OCI-LY3 (cell line): ENCODE measurements at regions not wholly inside any gene's neighbourhood (a gene's known extent, or its start where the extent isn't known, plus 50 kb on each side); places are given as distances from the start of the nearest gene placed in this dataset.

Experiments used
- H2AFZ ChIP-seq: fragments of 200-600, 300-600 bp; shearing (Covaris generic); 2 replicates; pipeline ENCODE4 v1.6.0; 2014; ENCODE audit warnings: antibody characterized with exemption, low read depth, low read length
- H3K27ac ChIP-seq: fragments of 200-600, 300-600 bp; sonication (generic); 2 replicates; pipeline ENCODE4 v1.5.1; 2014; ENCODE audit warnings: mild to moderate bottlenecking, low read length, moderate library complexity, mixed read lengths
- H3K27me3 ChIP-seq: fragments of 200-600, 300-600 bp; sonication (generic); 2 replicates; pipeline ENCODE4 v1.6.1; 2014; ENCODE audit warnings: low read depth, low read length, mixed read lengths
- H3K36me3 ChIP-seq: fragments of 200-600, 300-600 bp; sonication (generic); replicated peaks from 2 replicates; pipeline ENCODE3; 2014; ENCODE audit warnings: low read depth, low read length, mixed read lengths
- H3K4me1 ChIP-seq: fragments of 300-600, 200-600 bp; sonication (generic); 2 replicates; pipeline ENCODE4 v1.6.1; 2014; ENCODE audit warnings: low read length, mixed read lengths
- H3K4me2 ChIP-seq: fragments of 200-600, 300-600 bp; sonication (generic); 2 replicates; pipeline ENCODE4 v1.6.1; 2014; ENCODE audit warnings: low read length, mixed read lengths
- H3K4me3 ChIP-seq: fragments of 300-600, 200-600 bp; sonication (generic); 2 replicates; pipeline ENCODE4 v1.5.1; 2014; ENCODE audit warnings: antibody characterized with exemption, mild to moderate bottlenecking, low read length, moderate library complexity
- H3K79me2 ChIP-seq: fragments of 300-600, 200-600 bp; shearing (Covaris generic); 2 replicates; pipeline ENCODE4 v1.6.1; 2014; ENCODE audit warnings: mild to moderate bottlenecking, low read length, mixed read lengths
- H3K9ac ChIP-seq: fragments of 300-600, 200-600 bp; shearing (Covaris generic); 2 replicates; pipeline ENCODE4 v1.6.0; 2014; ENCODE audit warnings: mild to moderate bottlenecking, low read length, moderate library complexity
- H3K9me3 ChIP-seq: fragments of 200-600, 300-600 bp; shearing (Covaris generic); 2 replicates; pipeline ENCODE4 v1.6.1; 2014; ENCODE audit warnings: low read length, mixed read lengths; ENCODE audit not compliant: insufficient read depth
- H4K20me1 ChIP-seq: fragments of 200-600, 300-600 bp; sonication (generic); 2 replicates; pipeline ENCODE4 v1.6.1; 2016; ENCODE audit warnings: low read length, mixed read lengths; ENCODE audit not compliant: insufficient read depth
- EZH2phosphoT487 ChIP-seq: fragments of 200-600 bp; shearing (Covaris generic); IDR thresholded peaks from 2 replicates; pipeline ENCODE4 v1.6.1; 2018; ENCODE audit warnings: antibody characterized with exemption, mixed run types, low read depth
- TF ChIP-seq, protein P1 (sequence below): fragments of 200-600, 300-600 bp; sonication (generic); IDR thresholded peaks from 2 replicates; pipeline ENCODE4 v1.5.1; 2014; ENCODE audit warnings: antibody characterized with exemption, low read length, low read depth

DNA sequence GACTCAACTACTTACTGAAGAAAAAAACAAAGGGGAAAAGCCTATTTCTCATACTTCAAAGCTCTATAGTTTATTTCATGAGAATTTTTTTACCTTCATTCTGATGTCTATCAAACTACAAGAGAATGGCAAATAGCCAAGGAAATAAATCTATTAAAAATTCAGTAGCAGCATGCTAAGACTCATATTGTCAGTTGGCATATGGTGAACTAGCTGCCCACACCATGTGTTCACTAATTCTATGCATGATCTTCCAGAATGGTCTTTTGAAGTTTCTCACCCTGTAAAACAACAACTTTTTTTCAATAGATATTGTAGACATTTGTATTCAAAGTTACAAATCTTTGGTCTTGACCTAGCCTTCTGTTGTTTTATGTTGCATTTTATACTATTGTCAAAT, 386.2 kb downstream of the RSL24D1 start:
- Histone ChIP-seq H3K9me3 (no peaks in the 10 kb centered on the region), H2AFZ (no peak overlapping the region), H3K4me3 (no peak overlapping the region), H3K4me1 (no peaks in the 10 kb centered on the region), H3K36me3 (no peaks in the 10 kb centered on the region), H3K79me2 (no peaks in the 10 kb centered on the region), H3K4me2 (no peak overlapping the region), H3K27ac (no peak overlapping the region), H3K9ac (no peak overlapping the region), H4K20me1 (no peaks in the 10 kb centered on the region), H3K27me3 (no peaks in the 10 kb centered on the region)
- TF ChIP-seq, protein P1, sequence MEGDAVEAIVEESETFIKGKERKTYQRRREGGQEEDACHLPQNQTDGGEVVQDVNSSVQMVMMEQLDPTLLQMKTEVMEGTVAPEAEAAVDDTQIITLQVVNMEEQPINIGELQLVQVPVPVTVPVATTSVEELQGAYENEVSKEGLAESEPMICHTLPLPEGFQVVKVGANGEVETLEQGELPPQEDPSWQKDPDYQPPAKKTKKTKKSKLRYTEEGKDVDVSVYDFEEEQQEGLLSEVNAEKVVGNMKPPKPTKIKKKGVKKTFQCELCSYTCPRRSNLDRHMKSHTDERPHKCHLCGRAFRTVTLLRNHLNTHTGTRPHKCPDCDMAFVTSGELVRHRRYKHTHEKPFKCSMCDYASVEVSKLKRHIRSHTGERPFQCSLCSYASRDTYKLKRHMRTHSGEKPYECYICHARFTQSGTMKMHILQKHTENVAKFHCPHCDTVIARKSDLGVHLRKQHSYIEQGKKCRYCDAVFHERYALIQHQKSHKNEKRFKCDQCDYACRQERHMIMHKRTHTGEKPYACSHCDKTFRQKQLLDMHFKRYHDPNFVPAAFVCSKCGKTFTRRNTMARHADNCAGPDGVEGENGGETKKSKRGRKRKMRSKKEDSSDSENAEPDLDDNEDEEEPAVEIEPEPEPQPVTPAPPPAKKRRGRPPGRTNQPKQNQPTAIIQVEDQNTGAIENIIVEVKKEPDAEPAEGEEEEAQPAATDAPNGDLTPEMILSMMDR: no peak
- no peak for TF ChIP-seq EZH2phosphoT487

DNA sequence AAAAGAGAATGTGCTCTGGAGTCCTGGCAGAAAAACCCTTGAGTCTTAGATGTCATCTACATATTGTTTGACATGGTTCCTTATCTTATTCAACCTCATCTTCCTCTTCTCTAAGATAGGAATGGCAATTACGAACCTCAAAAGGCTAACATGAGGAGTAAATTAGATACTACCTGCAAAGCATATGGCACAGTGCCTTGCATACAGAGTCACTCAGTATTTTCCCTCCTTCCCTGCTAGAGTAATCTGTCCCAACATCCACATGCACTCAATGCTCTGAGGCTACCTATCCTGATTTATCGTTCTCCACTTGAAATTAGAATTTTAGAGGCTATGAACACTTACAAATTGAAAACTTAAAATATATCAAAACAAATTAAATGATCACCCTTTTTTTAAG, 386.7 kb downstream of the RSL24D1 start:
- no peak for TF ChIP-seq EZH2phosphoT487
- TF ChIP-seq, protein P1: no peak
- H3K79me2 ChIP-seq: no peaks in the 10 kb centered on the region
- no peaks in the 10 kb centered on the region for H3K9me3 ChIP-seq
- no peak overlapping the region for H3K4me3 ChIP-seq
- no peak overlapping the region for H3K9ac ChIP-seq
- H2AFZ ChIP-seq: no peak overlapping the region
- no peaks in the 10 kb centered on the region for H3K36me3 ChIP-seq
- H3K27ac ChIP-seq: no peak overlapping the region
- H3K27me3 ChIP-seq: no peaks in the 10 kb centered on the region
- no peaks in the 10 kb centered on the region for H3K4me1 ChIP-seq
- H3K4me2 ChIP-seq: no peak overlapping the region
- no peaks in the 10 kb centered on the region for H4K20me1 ChIP-seq

DNA sequence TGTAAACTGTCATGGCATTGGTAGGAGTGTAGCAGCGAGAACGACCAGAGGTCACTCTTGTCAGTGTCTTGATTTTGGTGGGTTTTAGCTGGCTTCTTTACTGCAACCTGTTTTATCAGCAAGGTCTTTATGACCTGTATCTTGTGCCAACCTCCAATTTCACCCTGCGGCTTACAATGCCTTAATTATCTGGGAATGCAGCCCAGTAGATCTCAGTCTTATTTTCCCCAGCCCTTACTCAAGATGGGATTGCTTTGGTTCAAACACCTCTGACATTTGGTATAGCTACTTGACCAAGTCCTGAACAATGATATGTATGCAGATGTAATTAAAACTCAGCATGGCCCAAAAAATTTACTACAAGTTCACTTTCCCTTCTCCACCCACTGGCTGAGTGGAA, 388.4 kb downstream of the RSL24D1 start:
- H3K36me3 ChIP-seq: peaks cover 5% of the 10 kb centered on the region
- TF ChIP-seq, protein P1: no peak
- no peak for TF ChIP-seq EZH2phosphoT487
- H3K4me3 ChIP-seq: no peak overlapping the region
- peaks cover 11% of the 10 kb centered on the region for H3K4me1 ChIP-seq
- H3K27me3 ChIP-seq: no peaks in the 10 kb centered on the region
- no peak overlapping the region for H3K4me2 ChIP-seq
- no peaks in the 10 kb centered on the region for H4K20me1 ChIP-seq
- no peaks in the 10 kb centered on the region for H3K9me3 ChIP-seq
- no peaks in the 10 kb centered on the region for H3K79me2 ChIP-seq
- no peak overlapping the region for H3K27ac ChIP-seq
- H2AFZ ChIP-seq: no peak overlapping the region
- no peak overlapping the region for H3K9ac ChIP-seq

DNA sequence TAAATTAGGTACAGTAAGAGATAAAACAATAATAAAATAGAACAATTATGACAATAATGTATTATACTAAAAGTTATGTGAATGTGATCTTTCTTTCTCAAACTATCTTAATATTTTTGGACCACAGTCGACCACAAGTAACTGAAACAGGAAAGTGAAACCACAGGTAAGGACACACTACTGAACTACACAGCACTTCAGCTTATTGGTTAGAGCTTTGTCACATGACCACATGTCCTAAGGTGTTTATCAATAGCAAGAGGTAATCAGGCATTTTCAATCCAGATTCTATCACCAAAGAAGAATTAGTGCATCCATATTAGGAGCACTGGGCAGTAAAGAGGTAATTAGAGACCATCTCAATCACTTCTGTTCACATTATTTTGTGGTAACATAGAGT, 392.8 kb downstream of the RSL24D1 start:
- peaks cover 5% of the 10 kb centered on the region for H3K36me3 ChIP-seq
- no peaks in the 10 kb centered on the region for H4K20me1 ChIP-seq
- H3K9me3 ChIP-seq: no peaks in the 10 kb centered on the region
- peak overlapping the region; percentile 85 for H3K27ac ChIP-seq
- H3K4me1 ChIP-seq: peaks cover 23% of the 10 kb centered on the region
- H3K9ac ChIP-seq: no peak overlapping the region; the same call in 1 of the 2 replicates
- H2AFZ ChIP-seq: no peak overlapping the region
- no peaks in the 10 kb centered on the region for H3K27me3 ChIP-seq
- no peak overlapping the region for H3K4me3 ChIP-seq
- no peaks in the 10 kb centered on the region for H3K79me2 ChIP-seq
- no peak for TF ChIP-seq EZH2phosphoT487
- TF ChIP-seq, protein P1: no peak
- peak overlapping the region; percentile 29 for H3K4me2 ChIP-seq
